HepG2 (cell line): ENCODE measurements at regions not wholly inside any gene's neighbourhood (a gene's known extent, or its start where the extent isn't known, plus 50 kb on each side); places are given as distances from the start of the nearest gene placed in this dataset.

Experiments
- ATAC-seq: fragments of 200-7000 bp; cut with Tn5 transposase; 3 replicates; pipeline ENCODE4 v1.9.1; 2020; ENCODE audit warnings: mild to moderate bottlenecking, moderate library complexity
- BruUV-seq: library from RNA; stranded (reverse); fragments of 400-500 nt; replicated peaks from 2 replicates; lab custom pipeline; 2021; lab: Mats Ljungman, UMichigan
- CTCF ChIA-PET: fragments of 300-600 bp; formaldehyde crosslinking; extraction: SDS; loops from one replicate; lab custom pipeline; 2021; ENCODE audit warnings: low total read pairs, inconsistent platforms, low intra/inter-chr PET ratio; lab: Yijun Ruan, JAX
- POLR2A ChIA-PET: fragments of 350-600 bp; sonication (Branson Sonifier 250); formaldehyde crosslinking; loops from one replicate; lab custom pipeline; 2020; ENCODE audit warnings: antibody characterized with exemption, inconsistent platforms; lab: Yijun Ruan, JAX
- DNase-seq: peaks from one replicate; pipeline ENCODE4 v3.0.0-alpha.2; 2015; ENCODE audit warnings: low spot score
- FAIRE-seq: peaks from 3 replicates; lab custom pipeline; 2011; peaks lifted over from hg19 to GRCh38; lab: Jason Lieb, UNC
- H2AFZ ChIP-seq: one replicate; pipeline ENCODE4 v1.6.1; 2011; ENCODE audit warnings: low read length, inconsistent platforms
- H3K27ac ChIP-seq: fragments of 300-600 bp; 3 replicates; pipeline ENCODE4 v1.8.0; 2011; ENCODE audit warnings: mixed run types, mild to moderate bottlenecking, mixed read lengths, low read length, inconsistent platforms; ENCODE audit not compliant: insufficient read depth; ENCODE audit errors: extremely low read length
- H3K27me3 ChIP-seq, 2 experiments: fragments of 200-600 bp in 1 of 2; 2 replicates in 1 of 2; 3 replicates in 1 of 2; pipeline versions ENCODE4 v1.6.0 to v1.8.0; 2011; ENCODE audit warnings: low read length in 2 of 2, mild to moderate bottlenecking in 2 of 2, moderate library complexity in 2 of 2, inconsistent platforms in 1 of 2; ENCODE audit not compliant: insufficient read depth in 2 of 2, control insufficient read depth in 1 of 2
- H3K36me3 ChIP-seq, 2 experiments: fragments of 200-600 bp in 1 of 2; replicated peaks in 1 of 2; 2 replicates in 1 of 2; 3 replicates in 1 of 2; pipeline versions ENCODE4 v1.5.1 to v1.8.0; 2011; ENCODE audit warnings: low read length in 2 of 2, inconsistent platforms in 1 of 2; ENCODE audit not compliant: insufficient read depth in 2 of 2, control insufficient read depth in 1 of 2
- H3K4me1 ChIP-seq: 2 replicates; pipeline ENCODE4 v1.5.1; 2012; ENCODE audit warnings: low read length, inconsistent platforms; ENCODE audit not compliant: insufficient read depth
- H3K4me2 ChIP-seq: 2 replicates; pipeline ENCODE4 v1.6.0; 2011; ENCODE audit warnings: low read depth, low read length, inconsistent platforms
- H3K4me3 ChIP-seq, 3 experiments: fragments of 200-600 bp in 1 of 3; sonication (generic), shearing (Covaris generic) in 1 of 3; replicated peaks in 1 of 3; 2 replicates each; pipeline ENCODE4 v1.5.1; 2011 to 2016; ENCODE audit warnings: low read length in 3 of 3, inconsistent platforms in 2 of 3, low read depth in 2 of 3, mild to moderate bottlenecking in 2 of 3, control low read depth in 1 of 3, mixed read lengths in 1 of 3; ENCODE audit not compliant: insufficient read depth in 1 of 3
- H3K79me2 ChIP-seq: one replicate; pipeline ENCODE4 v1.6.1; 2011; ENCODE audit warnings: low read length, inconsistent platforms; ENCODE audit not compliant: insufficient read depth
- H3K9ac ChIP-seq: 2 replicates; pipeline ENCODE4 v1.6.0; 2011; ENCODE audit warnings: mild to moderate bottlenecking, low read depth, low read length, inconsistent platforms; ENCODE audit not compliant: insufficient read depth
- H3K9me3 ChIP-seq: 2 replicates; pipeline ENCODE4 v1.5.1; 2012; ENCODE audit warnings: mild to moderate bottlenecking, low read length
- H4K20me1 ChIP-seq: 2 replicates; pipeline ENCODE4 v1.6.0; 2011; ENCODE audit warnings: inconsistent platforms, mild to moderate bottlenecking, low read length, moderate library complexity; ENCODE audit not compliant: insufficient read depth
- GMEB2 ChIP-seq: IDR thresholded peaks from 2 replicates; pipeline ENCODE4 v1.6.1; 2016; ENCODE audit warnings: missing biosample characterization, missing genetic modification reagents, low read depth
- MEIS1 ChIP-seq: sonication (generic); formaldehyde crosslinking; IDR thresholded peaks from 2 replicates; pipeline ENCODE4 v1.9.0; 2021; ENCODE audit warnings: mild to moderate bottlenecking, missing genetic modification reagents, moderate library complexity, borderline replicate concordance
- NFYC ChIP-seq: IDR thresholded peaks from 2 replicates; pipeline ENCODE4 v1.6.1; 2016; ENCODE audit warnings: missing genetic modification reagents, missing compliant biosample characterization
- REXO4 ChIP-seq: sonication (generic); formaldehyde crosslinking; IDR thresholded peaks from 2 replicates; pipeline ENCODE4 v1.8.0; 2022; ENCODE audit warnings: missing genetic modification reagents, mild to moderate bottlenecking, borderline replicate concordance
- SMAD1 ChIP-seq: sonication (generic); formaldehyde crosslinking; IDR thresholded peaks from 2 replicates; pipeline ENCODE4 v1.4.0; 2020; ENCODE audit warnings: missing genetic modification reagents, low read depth, mild to moderate bottlenecking, borderline replicate concordance
- SRY ChIP-seq: sonication (generic); formaldehyde crosslinking; IDR thresholded peaks from 2 replicates; pipeline ENCODE4 v1.8.0; 2022; ENCODE audit warnings: mild to moderate bottlenecking, missing genetic modification reagents
- TCF7 ChIP-seq: sonication (generic); IDR thresholded peaks from 2 replicates; pipeline ENCODE4 v1.6.1; 2016; ENCODE audit warnings: antibody characterized with exemption, low read depth
- ZFP36 ChIP-seq: fragments of 150-350 bp; IDR thresholded peaks from 2 replicates; pipeline ENCODE4 v1.6.1; 2018; ENCODE audit warnings: borderline replicate concordance, low read length, low read depth; ENCODE audit not compliant: partially characterized antibody
- ZNF430 ChIP-seq: sonication (generic); formaldehyde crosslinking; IDR thresholded peaks from 2 replicates; pipeline ENCODE4 v1.9.0; 2021; ENCODE audit warnings: mild to moderate bottlenecking, missing genetic modification reagents
- ZNF496 ChIP-seq: sonication (generic); formaldehyde crosslinking; IDR thresholded peaks from 2 replicates; pipeline ENCODE4 v1.8.1; 2023; ENCODE audit warnings: mild to moderate bottlenecking, moderate library complexity, missing genetic modification reagents; ENCODE audit not compliant: insufficient replicate concordance
- ZNF564 ChIP-seq: sonication (generic); formaldehyde crosslinking; IDR thresholded peaks from 2 replicates; pipeline ENCODE4 v1.8.1; 2023; ENCODE audit warnings: mild to moderate bottlenecking, missing genetic modification reagents
- ZNF615 ChIP-seq: sonication (generic); formaldehyde crosslinking; IDR thresholded peaks from 2 replicates; pipeline ENCODE4 v1.5.0; 2020; ENCODE audit warnings: mild to moderate bottlenecking, missing genetic modification reagents, borderline replicate concordance
- WGBS: methylation state at CpG from one replicate; pipeline ENCODE4 v1.1.6; 2017; ENCODE audit warnings: low lambda C conversion rate; 5-methylcytosine and 5-hydroxymethylcytosine counted together
- in situ Hi-C: cut with HindIII; loops from 2 replicates; pipeline ENCODE4 v1.10.0; 2017; ENCODE audit warnings: low pct_unique_long_range_greater_than_20kb; ENCODE audit not compliant: extremely low pct_ligation_motif_present
- intact Hi-C: fragments of 100-400 bp; cut with micrococcal nuclease; formaldehyde crosslinking; loops from one replicate; pipeline ENCODE4 v1.10.0; 2022; ENCODE audit not compliant: unreplicated experiment

DNA sequence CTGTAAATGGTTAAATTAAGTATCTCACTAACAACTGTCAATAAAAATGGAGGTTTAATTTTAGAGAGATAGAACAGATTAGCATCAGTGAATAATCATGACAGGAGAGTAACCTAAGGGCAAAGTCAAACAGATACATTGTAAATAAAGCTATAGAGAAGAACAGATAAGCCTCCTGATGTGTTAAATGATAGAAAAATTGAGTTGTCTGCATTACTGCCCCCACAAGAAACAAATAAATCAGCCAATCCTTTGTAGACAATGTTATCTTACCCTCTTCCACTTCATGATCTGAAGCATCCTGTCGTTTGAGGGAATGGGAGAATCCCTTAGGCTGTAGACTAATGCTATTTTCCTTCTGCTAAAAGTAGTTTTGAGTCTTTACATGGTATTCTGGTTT is 147.8 kb downstream of the PCDH18 start:
- intact Hi-C loops (no loop called here), in situ Hi-C loops (no loop called here)
- H4K20me1 ChIP-seq: no peaks in the 10 kb centered on the region
- no peaks in the 10 kb centered on the region for H3K27me3 ChIP-seq
- ATAC-seq (no peak), FAIRE-seq (no peak), DNase-seq (no peak)
- no peak overlapping the region for H3K9ac ChIP-seq
- CTCF ChIA-PET: no interaction called here
- no peaks in the 10 kb centered on the region for H3K36me3 ChIP-seq
- H3K4me2 ChIP-seq: no peak overlapping the region
- no peak overlapping the region for H2AFZ ChIP-seq
- no peak overlapping the region for H3K4me3 ChIP-seq
- BruUV-seq: no TSS peak
- POLR2A ChIA-PET: no interaction called here
- no peaks in the 10 kb centered on the region for H3K4me1 ChIP-seq
- H3K27ac ChIP-seq: no peak overlapping the region
- 0% methylated on average over 1 of the region's 1 CpG for WGBS
- no peaks in the 10 kb centered on the region for H3K79me2 ChIP-seq
- TF ChIP-seq ZNF496: no peak
- TF ChIP-seq ZFP36: no peak
- TF ChIP-seq ZNF430 (CRISPR knock-in tag): no peak
- TF ChIP-seq GMEB2 (CRISPR knock-in tag): no peak
- H3K9me3 ChIP-seq: no peaks in the 10 kb centered on the region

GRCh38 chr4:137378821-137379220 is 153.5 kb downstream of the PCDH18 start:
- no peak overlapping the region for H3K27ac ChIP-seq
- no peak overlapping the region for H3K4me3 ChIP-seq
- DNase-seq: no peak
- no peaks in the 10 kb centered on the region for H3K27me3 ChIP-seq
- in situ Hi-C loops: no loop called here
- no peak for TF ChIP-seq NFYC
- TF ChIP-seq TCF7: no peak
- TF ChIP-seq ZNF615 (CRISPR knock-in tag): no peak
- TF ChIP-seq REXO4 (CRISPR knock-in tag): no peak
- no peak for TF ChIP-seq SRY
- TF ChIP-seq SMAD1 (CRISPR knock-in tag): no peak
- TF ChIP-seq MEIS1 (CRISPR knock-in tag): no peak
- no peak for TF ChIP-seq ZNF564 (CRISPR knock-in tag)
- ChIA-PET CTCF (no interaction called here), POLR2A (no interaction called here)
- H4K20me1 ChIP-seq: no peaks in the 10 kb centered on the region
- H3K4me1 ChIP-seq: no peaks in the 10 kb centered on the region
- no peaks in the 10 kb centered on the region for H3K36me3 ChIP-seq
- no peak overlapping the region for H2AFZ ChIP-seq
- no peaks in the 10 kb centered on the region for H3K9me3 ChIP-seq
- no TSS peak for BruUV-seq
- no peak overlapping the region for H3K4me2 ChIP-seq
- no peak for ATAC-seq
- no peak overlapping the region for H3K9ac ChIP-seq
- FAIRE-seq: no peak
- intact Hi-C loops: no loop called here
- H3K79me2 ChIP-seq: no peaks in the 10 kb centered on the region
- WGBS: 0% methylated on average over 1 of the region's 1 CpG
